ENCODE measurements at regions not wholly inside any gene's neighbourhood (a gene's known extent, or its start where the extent isn't known, plus 50 kb on each side); places are given as distances from the start of the nearest gene placed in this dataset.

DNA sequence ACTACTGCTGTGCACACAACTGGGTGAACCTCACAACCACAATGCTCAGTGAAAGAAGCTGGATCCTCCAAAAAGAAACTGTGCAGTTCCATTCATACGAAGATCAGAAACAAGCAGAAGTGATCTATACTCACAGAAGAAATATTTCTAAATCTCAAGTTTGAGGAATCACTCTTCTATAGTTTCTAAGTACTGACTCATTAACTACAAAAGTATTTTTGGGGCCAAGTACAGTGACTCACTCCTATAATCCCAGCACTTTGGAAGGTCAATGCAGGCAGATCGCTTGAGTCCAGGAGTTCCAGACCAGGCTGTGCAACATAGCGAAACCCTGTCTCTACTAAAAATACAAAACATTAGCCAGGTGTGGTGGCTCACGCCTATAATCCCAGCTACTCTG lies 51.3 kb upstream of the RELL1 start:
- no peak overlapping the region for H3K4me3 Mint-ChIP-seq
- H3K27me3 Mint-ChIP-seq (ENCODE audit: low read depth, poor library complexity): peaks cover 7% of the 10 kb centered on the region
- no peaks in the 10 kb centered on the region for H3K36me3 Mint-ChIP-seq (ENCODE audit: low read depth)
- H3K27ac Mint-ChIP-seq: no peak overlapping the region
- H3K4me1 Mint-ChIP-seq: peaks cover 10% of the 10 kb centered on the region
- no peaks in the 10 kb centered on the region for H3K9me3 Mint-ChIP-seq
- TF ChIP-seq, protein P1, sequence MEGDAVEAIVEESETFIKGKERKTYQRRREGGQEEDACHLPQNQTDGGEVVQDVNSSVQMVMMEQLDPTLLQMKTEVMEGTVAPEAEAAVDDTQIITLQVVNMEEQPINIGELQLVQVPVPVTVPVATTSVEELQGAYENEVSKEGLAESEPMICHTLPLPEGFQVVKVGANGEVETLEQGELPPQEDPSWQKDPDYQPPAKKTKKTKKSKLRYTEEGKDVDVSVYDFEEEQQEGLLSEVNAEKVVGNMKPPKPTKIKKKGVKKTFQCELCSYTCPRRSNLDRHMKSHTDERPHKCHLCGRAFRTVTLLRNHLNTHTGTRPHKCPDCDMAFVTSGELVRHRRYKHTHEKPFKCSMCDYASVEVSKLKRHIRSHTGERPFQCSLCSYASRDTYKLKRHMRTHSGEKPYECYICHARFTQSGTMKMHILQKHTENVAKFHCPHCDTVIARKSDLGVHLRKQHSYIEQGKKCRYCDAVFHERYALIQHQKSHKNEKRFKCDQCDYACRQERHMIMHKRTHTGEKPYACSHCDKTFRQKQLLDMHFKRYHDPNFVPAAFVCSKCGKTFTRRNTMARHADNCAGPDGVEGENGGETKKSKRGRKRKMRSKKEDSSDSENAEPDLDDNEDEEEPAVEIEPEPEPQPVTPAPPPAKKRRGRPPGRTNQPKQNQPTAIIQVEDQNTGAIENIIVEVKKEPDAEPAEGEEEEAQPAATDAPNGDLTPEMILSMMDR (IDR thresholded peaks at IDR 0.05): no peak
- DNase-seq: no peak

All from nephron progenitor cell (in vitro differentiated cells).